ENCODE measurements at regions not wholly inside any gene's neighbourhood (a gene's known extent, or its start where the extent isn't known, plus 50 kb on each side); places are given as distances from the start of the nearest gene placed in this dataset.

- no peaks in the 10 kb centered on the region for H3K9me3 ChIP-seq (ENCODE audit: control insufficient read depth, low read length)
- no peak overlapping the region for H3K4me2 ChIP-seq (ENCODE audit: low read length)
- H3K36me3 ChIP-seq (ENCODE audit: control insufficient read depth, insufficient read depth, low read length): no peaks in the 10 kb centered on the region
- H3K9ac ChIP-seq: no peak overlapping the region
- H3K4me1 ChIP-seq: no peaks in the 10 kb centered on the region
- H3K79me2 ChIP-seq: no peaks in the 10 kb centered on the region
- H3K4me3 ChIP-seq (ENCODE audit: low read depth, low read length): no peak overlapping the region
- no peaks in the 10 kb centered on the region for H3K27me3 ChIP-seq (ENCODE audit: control insufficient read depth, insufficient read depth, low read length)
- H3K27ac ChIP-seq: no peak overlapping the region
- no peak overlapping the region for H2AFZ ChIP-seq
- TF ChIP-seq CTCF (IDR thresholded peaks at IDR 0.05): no peak
Observed at GRCh38 chr16:54685682-54686081, 245.0 kb upstream of the IRX5 start.

- Histone ChIP-seq H3K4me3 (ENCODE audit: low read depth, low read length) (no peak overlapping the region), H3K4me1 (no peaks in the 10 kb centered on the region), H3K36me3 (ENCODE audit: control insufficient read depth, insufficient read depth, low read length) (no peaks in the 10 kb centered on the region), H2AFZ (no peak overlapping the region), H3K79me2 (no peaks in the 10 kb centered on the region), H3K9me3 (ENCODE audit: control insufficient read depth, low read length) (no peaks in the 10 kb centered on the region), H3K27me3 (ENCODE audit: control insufficient read depth, insufficient read depth, low read length) (no peaks in the 10 kb centered on the region), H3K9ac (no peak overlapping the region), H3K27ac (no peak overlapping the region), H3K4me2 (ENCODE audit: low read length) (no peak overlapping the region)
- no peak for TF ChIP-seq CTCF (IDR thresholded peaks at IDR 0.05)
Observed at GRCh38 chr16:54679531-54679930, 251.1 kb upstream of the IRX5 start.

GRCh38 chr16:54677308-54677950 lies 253.2 kb upstream of the IRX5 start:
- no peaks in the 10 kb centered on the region for H3K27me3 ChIP-seq (ENCODE audit: control insufficient read depth, insufficient read depth, low read length)
- H3K4me2 ChIP-seq (ENCODE audit: low read length): no peak overlapping the region
- TF ChIP-seq CTCF (IDR thresholded peaks at IDR 0.05): no peak
- H3K9me3 ChIP-seq (ENCODE audit: control insufficient read depth, low read length): no peaks in the 10 kb centered on the region
- H3K36me3 ChIP-seq (ENCODE audit: control insufficient read depth, insufficient read depth, low read length): no peaks in the 10 kb centered on the region
- no peak overlapping the region for H3K9ac ChIP-seq
- H3K4me1 ChIP-seq: no peaks in the 10 kb centered on the region
- no peak overlapping the region for H3K27ac ChIP-seq
- no peaks in the 10 kb centered on the region for H3K79me2 ChIP-seq
- no peak overlapping the region for H3K4me3 ChIP-seq (ENCODE audit: low read depth, low read length)
- H2AFZ ChIP-seq: no peak overlapping the region

GRCh38 chr16:54673313-54673712 lies 257.4 kb upstream of the IRX5 start:
- Histone ChIP-seq H3K9ac (no peak overlapping the region), H3K4me1 (no peaks in the 10 kb centered on the region), H3K36me3 (ENCODE audit: control insufficient read depth, insufficient read depth, low read length) (no peaks in the 10 kb centered on the region), H3K27me3 (ENCODE audit: control insufficient read depth, insufficient read depth, low read length) (no peaks in the 10 kb centered on the region), H3K4me2 (ENCODE audit: low read length) (no peak overlapping the region), H3K4me3 (ENCODE audit: low read depth, low read length) (no peak overlapping the region), H2AFZ (no peak overlapping the region), H3K79me2 (no peaks in the 10 kb centered on the region), H3K9me3 (ENCODE audit: control insufficient read depth, low read length) (no peaks in the 10 kb centered on the region), H3K27ac (no peak overlapping the region)
- no peak for TF ChIP-seq CTCF (IDR thresholded peaks at IDR 0.05)

- no peaks in the 10 kb centered on the region for H3K9me3 ChIP-seq (ENCODE audit: control insufficient read depth, low read length)
- no peak overlapping the region for H3K4me2 ChIP-seq (ENCODE audit: low read length)
- H3K36me3 ChIP-seq (ENCODE audit: control insufficient read depth, insufficient read depth, low read length): no peaks in the 10 kb centered on the region
- no peaks in the 10 kb centered on the region for H3K79me2 ChIP-seq
- no peak for TF ChIP-seq CTCF (IDR thresholded peaks at IDR 0.05)
- H3K9ac ChIP-seq: no peak overlapping the region
- H2AFZ ChIP-seq: no peak overlapping the region
- H3K4me3 ChIP-seq (ENCODE audit: low read depth, low read length): no peak overlapping the region
- H3K4me1 ChIP-seq: no peaks in the 10 kb centered on the region
- H3K27me3 ChIP-seq (ENCODE audit: control insufficient read depth, insufficient read depth, low read length): no peaks in the 10 kb centered on the region
- H3K27ac ChIP-seq: no peak overlapping the region
Observed at GRCh38 chr16:54672500-54672899, 258.2 kb upstream of the IRX5 start.
